ENCODE measurements at regions not wholly inside any gene's neighbourhood (a gene's known extent, or its start where the extent isn't known, plus 50 kb on each side); places are given as distances from the start of the nearest gene placed in this dataset.

DNA sequence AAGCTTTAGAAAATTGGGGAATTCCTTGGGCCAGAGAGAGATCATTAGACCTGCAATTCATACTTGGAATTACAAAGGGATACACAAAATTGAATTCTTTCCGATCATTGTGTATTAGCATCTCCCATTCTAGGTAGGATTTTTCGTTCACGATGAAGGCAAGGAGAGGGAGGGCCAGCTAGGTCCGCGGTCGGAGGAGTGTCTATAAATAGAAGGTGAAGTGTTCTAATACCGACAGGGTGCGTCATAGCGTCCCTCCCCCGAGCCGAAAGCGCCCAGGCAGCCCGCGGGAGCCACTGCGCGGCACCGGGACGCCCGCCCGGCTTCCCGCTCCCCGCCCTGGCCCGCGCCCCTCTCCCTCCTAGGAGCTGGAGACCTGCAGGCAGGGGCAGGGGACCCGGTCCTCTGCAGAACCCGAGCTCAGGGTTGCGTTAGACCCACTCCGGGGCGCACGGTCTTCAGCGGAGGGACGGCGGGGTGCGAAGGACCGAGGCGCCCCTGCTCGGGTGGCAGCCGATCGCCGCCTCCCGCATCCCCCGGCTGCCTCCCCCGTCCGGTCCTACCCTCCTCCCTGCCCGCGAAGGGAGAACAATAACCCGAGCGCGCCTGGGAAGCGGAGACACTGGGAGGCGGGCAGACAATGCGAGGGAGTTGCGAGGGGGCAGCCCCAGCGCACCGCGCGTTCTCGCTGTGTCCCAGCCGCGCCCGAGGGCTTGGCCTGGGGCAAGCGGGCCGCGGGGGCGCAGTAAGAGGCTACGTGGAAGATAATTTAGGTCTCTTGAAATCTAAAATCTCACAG lies 114.2 kb upstream of the SERTAD2 start:
- TF ChIP-seq, protein P1, sequence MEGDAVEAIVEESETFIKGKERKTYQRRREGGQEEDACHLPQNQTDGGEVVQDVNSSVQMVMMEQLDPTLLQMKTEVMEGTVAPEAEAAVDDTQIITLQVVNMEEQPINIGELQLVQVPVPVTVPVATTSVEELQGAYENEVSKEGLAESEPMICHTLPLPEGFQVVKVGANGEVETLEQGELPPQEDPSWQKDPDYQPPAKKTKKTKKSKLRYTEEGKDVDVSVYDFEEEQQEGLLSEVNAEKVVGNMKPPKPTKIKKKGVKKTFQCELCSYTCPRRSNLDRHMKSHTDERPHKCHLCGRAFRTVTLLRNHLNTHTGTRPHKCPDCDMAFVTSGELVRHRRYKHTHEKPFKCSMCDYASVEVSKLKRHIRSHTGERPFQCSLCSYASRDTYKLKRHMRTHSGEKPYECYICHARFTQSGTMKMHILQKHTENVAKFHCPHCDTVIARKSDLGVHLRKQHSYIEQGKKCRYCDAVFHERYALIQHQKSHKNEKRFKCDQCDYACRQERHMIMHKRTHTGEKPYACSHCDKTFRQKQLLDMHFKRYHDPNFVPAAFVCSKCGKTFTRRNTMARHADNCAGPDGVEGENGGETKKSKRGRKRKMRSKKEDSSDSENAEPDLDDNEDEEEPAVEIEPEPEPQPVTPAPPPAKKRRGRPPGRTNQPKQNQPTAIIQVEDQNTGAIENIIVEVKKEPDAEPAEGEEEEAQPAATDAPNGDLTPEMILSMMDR (IDR thresholded peaks at IDR 0.05): peak in 6 of 12 donors; percentile 6 to 38 (median 16)
- TF ChIP-seq POLR2A (IDR thresholded peaks at IDR 0.05): peak; percentile 38 to 93
